Thyroid gland (tissue), 4 donors: ENCODE measurements at regions not wholly inside any gene's neighbourhood (a gene's known extent, or its start where the extent isn't known, plus 50 kb on each side); places are given as distances from the start of the nearest gene placed in this dataset.

ENCODE experiments used
- CTCF ChIP-seq, 6 experiments: fragments of 200-600 bp in 3 of 6; fragments of 450-650 bp in 3 of 6; sonication (generic) in 3 of 6; IDR thresholded peaks; one replicate each; pipeline ENCODE4 v1.5.1; 2016 to 2019; ENCODE audit warnings: antibody characterized with exemption in 6 of 6, mild to moderate bottlenecking in 2 of 6, inconsistent platforms in 1 of 6, moderate library complexity in 1 of 6
- POLR2A ChIP-seq, 2 donors: fragments of 450-650 bp; IDR thresholded peaks; one replicate each; pipeline ENCODE4 v1.6.1; 2017; ENCODE audit warnings: antibody characterized with exemption in 2 of 2, mild to moderate bottlenecking in 2 of 2, moderate library complexity in 1 of 2

- TF ChIP-seq POLR2A (IDR thresholded peaks at IDR 0.05) (no peak), CTCF (IDR thresholded peaks at IDR 0.05) (no peak)
Measured at GRCh38 chr5:89004379-89004778, 121.4 kb upstream of the MEF2C start.
